Prostate gland (tissue), 2 donors: ENCODE measurements at regions not wholly inside any gene's neighbourhood (a gene's known extent, or its start where the extent isn't known, plus 50 kb on each side); places are given as distances from the start of the nearest gene placed in this dataset.

ENCODE experiments used
- DNase-seq: peaks from one replicate; pipeline ENCODE4 v3.0.0-alpha.2; 2019; ENCODE audit warnings: low spot score
- H3K27ac ChIP-seq, 2 donors: fragments of 200-600 bp; sonication (generic); 2 replicates each; pipeline ENCODE4 v1.5.1; 2017 to 2019
- H3K27me3 ChIP-seq: fragments of 200-600 bp; sonication (generic); replicated peaks from 2 replicates; pipeline ENCODE4 v1.5.1; 2019; ENCODE audit not compliant: insufficient read depth
- H3K36me3 ChIP-seq, 2 donors: fragments of 200-600 bp; sonication (generic); 1 replicate in 1 of 2; 2 replicates in 1 of 2; pipeline versions ENCODE4 v1.5.1 to v1.8.1; 2017 to 2019
- H3K4me1 ChIP-seq: fragments of 200-600 bp; sonication (generic); replicated peaks from 2 replicates; pipeline ENCODE4 v1.5.1; 2019
- H3K4me3 ChIP-seq, 2 donors: fragments of 200-600 bp; sonication (generic); 2 replicates each; pipeline ENCODE4 v1.5.1; 2017 to 2019
- H3K9me3 ChIP-seq: fragments of 200-600 bp; sonication (generic); 2 replicates; pipeline ENCODE4 v1.5.1; 2017
- CTCF ChIP-seq, 4 experiments: fragments of 200-600 bp in 2 of 4; fragments of 450-650 bp in 2 of 4; sonication (generic) in 2 of 4; IDR thresholded peaks; 1 replicate in 3 of 4; 2 replicates in 1 of 4; pipeline ENCODE4 v1.5.1; 2016 to 2019; ENCODE audit warnings: antibody characterized with exemption in 4 of 4, mild to moderate bottlenecking in 2 of 4, moderate library complexity in 2 of 4
- POLR2A ChIP-seq: fragments of 450-650 bp; IDR thresholded peaks from one replicate; pipeline ENCODE4 v1.6.1; 2016; ENCODE audit warnings: antibody characterized with exemption, mild to moderate bottlenecking
- POLR2AphosphoS5 ChIP-seq: sonication (generic); formaldehyde crosslinking; IDR thresholded peaks from one replicate; pipeline ENCODE4 v1.6.1; 2017; ENCODE audit warnings: antibody characterized with exemption
- WGBS: methylation state at CpG from one replicate; pipeline ENCODE4 v1.1.5; 2018; 5-methylcytosine and 5-hydroxymethylcytosine counted together
- intact Hi-C: fragments of 100-400 bp; cut with DNase I; formaldehyde crosslinking; loops from one replicate; pipeline ENCODE4 v1.14.2; 2022

- no peaks in the 10 kb centered on the region for H3K9me3 ChIP-seq
- TF ChIP-seq POLR2A (no peak), CTCF (IDR thresholded peaks at IDR 0.05) (no peak), POLR2AphosphoS5 (no peak)
- H3K4me1 ChIP-seq, result no peaks in the 10 kb centered on the region
- H3K4me3 ChIP-seq, result no peak overlapping the region
- DNase-seq, result no peak
- 81% methylated on average over 4 of the region's 4 CpGs for WGBS
- H3K27ac ChIP-seq, result no peak overlapping the region
- no peaks in the 10 kb centered on the region for H3K36me3 ChIP-seq
- no peaks in the 10 kb centered on the region for H3K27me3 ChIP-seq
- intact Hi-C loops, result no loop called here
Observed at GRCh38 chr1:87219626-87220025, 109.1 kb upstream of the LMO4 start.

GRCh38 chr1:87220993-87221392, 107.7 kb upstream of the LMO4 start:
- no peak for TF ChIP-seq POLR2A
- no peak for TF ChIP-seq CTCF (IDR thresholded peaks at IDR 0.05)
- no peak for TF ChIP-seq POLR2AphosphoS5
- Histone ChIP-seq H3K4me1 (no peaks in the 10 kb centered on the region), H3K27ac (no peak overlapping the region), H3K36me3 (no peaks in the 10 kb centered on the region), H3K9me3 (no peaks in the 10 kb centered on the region), H3K27me3 (no peaks in the 10 kb centered on the region), H3K4me3 (no peak overlapping the region)
- no peak for DNase-seq
- 95% methylated on average over 1 of the region's 1 CpG for WGBS
- intact Hi-C loops, result no loop called here

GRCh38 chr1:87224201-87224600, 104.5 kb upstream of the LMO4 start:
- no peak overlapping the region for H3K4me3 ChIP-seq
- no peaks in the 10 kb centered on the region for H3K9me3 ChIP-seq
- DNase-seq, result no peak
- TF ChIP-seq POLR2AphosphoS5 (no peak), CTCF (IDR thresholded peaks at IDR 0.05) (no peak), POLR2A (no peak)
- H3K4me1 ChIP-seq, result no peaks in the 10 kb centered on the region
- 74% methylated on average over 2 of the region's 2 CpGs for WGBS
- H3K36me3 ChIP-seq, result no peaks in the 10 kb centered on the region
- intact Hi-C loops, result no loop called here
- H3K27ac ChIP-seq, result no peak overlapping the region
- no peaks in the 10 kb centered on the region for H3K27me3 ChIP-seq

- H3K4me3 ChIP-seq, result no peak overlapping the region
- DNase-seq, result no peak
- H3K4me1 ChIP-seq, result no peaks in the 10 kb centered on the region
- no peaks in the 10 kb centered on the region for H3K9me3 ChIP-seq
- 98% methylated on average over 3 of the region's 3 CpGs for WGBS
- no peak overlapping the region for H3K27ac ChIP-seq
- intact Hi-C loops, result no loop called here
- no peaks in the 10 kb centered on the region for H3K36me3 ChIP-seq
- H3K27me3 ChIP-seq, result no peaks in the 10 kb centered on the region
- TF ChIP-seq POLR2AphosphoS5 (no peak), POLR2A (no peak), CTCF (IDR thresholded peaks at IDR 0.05) (no peak)
Observed at GRCh38 chr1:87225171-87225570, 103.5 kb upstream of the LMO4 start.

GRCh38 chr1:87226341-87226760, 102.3 kb upstream of the LMO4 start:
- H3K9me3 ChIP-seq, result no peaks in the 10 kb centered on the region
- H3K27ac ChIP-seq, result no peak overlapping the region
- no peaks in the 10 kb centered on the region for H3K4me1 ChIP-seq
- intact Hi-C loops, result no loop called here
- H3K27me3 ChIP-seq, result no peaks in the 10 kb centered on the region
- no peak overlapping the region for H3K4me3 ChIP-seq
- peak; percentile 49 for DNase-seq
- H3K36me3 ChIP-seq, result no peaks in the 10 kb centered on the region
- TF ChIP-seq POLR2AphosphoS5 (peak; percentile 53), POLR2A (no peak)
- 24% methylated on average over 8 of the region's 8 CpGs for WGBS
